KOPT-K1 (cell line): ENCODE measurements at regions not wholly inside any gene's neighbourhood (a gene's known extent, or its start where the extent isn't known, plus 50 kb on each side); places are given as distances from the start of the nearest gene placed in this dataset.
A peak's percentile ranks its signal among the peaks of the same experiment; 100 is the strongest.

Experiments
- H3K27ac ChIP-seq: fragments of 200-600 bp; sonication (generic); 2 replicates; pipeline ENCODE4 v1.5.1; 2016; ENCODE audit warnings: antibody characterized with exemption, mild to moderate bottlenecking, low read depth, low read length; ENCODE audit not compliant: poor library complexity, severe bottlenecking
- H3K36me3 ChIP-seq: fragments of 200-600 bp; sonication (generic); 2 replicates; pipeline ENCODE4 v1.5.1; 2017; ENCODE audit warnings: antibody characterized with exemption, mild to moderate bottlenecking, low read length, moderate library complexity; ENCODE audit not compliant: insufficient read depth
- H3K9me3 ChIP-seq: fragments of 200-600 bp; sonication (generic); 2 replicates; pipeline ENCODE4 v1.5.1; 2017; ENCODE audit warnings: antibody characterized with exemption, low read length, mild to moderate bottlenecking; ENCODE audit not compliant: insufficient read depth, poor library complexity, severe bottlenecking

DNA sequence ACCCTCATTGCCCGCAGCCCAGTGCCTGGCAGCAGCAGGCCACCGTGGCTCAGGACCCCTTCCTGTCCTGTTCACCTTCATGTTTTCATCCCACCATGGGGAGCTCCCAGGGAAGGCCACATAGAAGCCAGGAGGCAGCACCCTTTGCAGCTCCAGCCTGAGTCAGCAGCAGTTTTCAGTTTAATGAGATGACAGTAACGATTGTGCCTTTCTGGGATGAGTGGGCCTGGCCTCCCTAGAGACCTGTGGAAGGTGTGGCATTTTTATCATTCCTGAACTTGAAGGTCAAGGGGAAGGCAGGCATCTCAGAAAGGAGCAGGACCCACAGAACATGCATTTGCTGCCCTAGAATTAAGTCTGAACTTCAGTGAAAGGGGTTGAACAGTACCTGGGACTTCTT, 532.8 kb downstream of the FUT8 start:
- H3K9me3 ChIP-seq = no peaks in the 10 kb centered on the region
- no peaks in the 10 kb centered on the region for H3K36me3 ChIP-seq
- H3K27ac ChIP-seq = no peak overlapping the region

- no peaks in the 10 kb centered on the region for H3K36me3 ChIP-seq
- no peak overlapping the region for H3K27ac ChIP-seq
- no peaks in the 10 kb centered on the region for H3K9me3 ChIP-seq
These were observed 534.0 kb downstream of the FUT8 start for GRCh38 chr14:65946494-65946893.

DNA sequence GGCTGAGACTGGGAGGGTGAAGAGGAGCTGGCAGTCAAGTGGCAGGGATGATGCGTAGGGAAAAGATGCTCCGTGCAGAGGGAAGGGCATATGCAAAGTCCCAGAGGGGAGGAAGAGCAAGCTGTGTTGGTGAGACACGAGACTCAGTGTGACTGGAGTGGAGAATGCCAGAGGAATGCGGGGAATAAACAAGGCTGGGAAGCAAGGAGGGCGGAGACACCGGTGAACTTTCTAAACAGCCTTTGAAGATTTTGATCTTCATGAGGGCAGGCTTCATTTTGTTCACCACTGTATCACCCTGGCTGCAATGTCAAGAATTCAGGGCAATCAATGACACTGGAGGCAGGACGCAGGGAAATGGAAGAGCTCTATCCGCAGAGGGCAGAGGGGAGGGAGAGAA, 535.8 kb downstream of the FUT8 start:
- Histone ChIP-seq H3K9me3 (no peaks in the 10 kb centered on the region), H3K27ac (no peak overlapping the region), H3K36me3 (no peaks in the 10 kb centered on the region)

GRCh38 chr14:65949711-65950516, 536.3 kb upstream of the CCDC196 start:
- no peaks in the 10 kb centered on the region for H3K9me3 ChIP-seq
- no peaks in the 10 kb centered on the region for H3K36me3 ChIP-seq
- H3K27ac ChIP-seq = no peak overlapping the region

DNA sequence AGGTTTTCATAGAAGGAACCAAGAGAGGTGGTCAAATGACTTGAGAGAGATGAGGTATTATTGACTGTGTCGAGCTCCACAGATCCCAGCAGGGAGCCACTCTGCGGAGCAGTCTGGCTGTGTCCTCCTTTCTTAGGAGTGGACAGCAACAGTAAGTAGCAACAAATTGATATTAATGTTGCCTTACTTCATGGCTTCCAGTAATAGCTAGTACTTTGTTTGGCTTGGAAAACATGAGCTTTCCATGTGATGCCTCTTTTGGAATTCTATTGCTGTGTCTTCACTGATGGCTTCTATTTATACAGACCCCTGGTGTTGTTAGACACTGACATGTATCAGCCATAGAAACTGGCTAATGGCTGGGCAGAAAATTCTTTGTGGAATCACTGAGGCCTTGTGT, 531.2 kb upstream of the CCDC196 start:
- Histone ChIP-seq H3K27ac (no peak overlapping the region), H3K36me3 (no peaks in the 10 kb centered on the region), H3K9me3 (no peaks in the 10 kb centered on the region)

- H3K27ac ChIP-seq = no peak overlapping the region
- no peaks in the 10 kb centered on the region for H3K9me3 ChIP-seq
These were observed 528.5 kb upstream of the CCDC196 start for GRCh38 chr14:65957631-65958205.

DNA sequence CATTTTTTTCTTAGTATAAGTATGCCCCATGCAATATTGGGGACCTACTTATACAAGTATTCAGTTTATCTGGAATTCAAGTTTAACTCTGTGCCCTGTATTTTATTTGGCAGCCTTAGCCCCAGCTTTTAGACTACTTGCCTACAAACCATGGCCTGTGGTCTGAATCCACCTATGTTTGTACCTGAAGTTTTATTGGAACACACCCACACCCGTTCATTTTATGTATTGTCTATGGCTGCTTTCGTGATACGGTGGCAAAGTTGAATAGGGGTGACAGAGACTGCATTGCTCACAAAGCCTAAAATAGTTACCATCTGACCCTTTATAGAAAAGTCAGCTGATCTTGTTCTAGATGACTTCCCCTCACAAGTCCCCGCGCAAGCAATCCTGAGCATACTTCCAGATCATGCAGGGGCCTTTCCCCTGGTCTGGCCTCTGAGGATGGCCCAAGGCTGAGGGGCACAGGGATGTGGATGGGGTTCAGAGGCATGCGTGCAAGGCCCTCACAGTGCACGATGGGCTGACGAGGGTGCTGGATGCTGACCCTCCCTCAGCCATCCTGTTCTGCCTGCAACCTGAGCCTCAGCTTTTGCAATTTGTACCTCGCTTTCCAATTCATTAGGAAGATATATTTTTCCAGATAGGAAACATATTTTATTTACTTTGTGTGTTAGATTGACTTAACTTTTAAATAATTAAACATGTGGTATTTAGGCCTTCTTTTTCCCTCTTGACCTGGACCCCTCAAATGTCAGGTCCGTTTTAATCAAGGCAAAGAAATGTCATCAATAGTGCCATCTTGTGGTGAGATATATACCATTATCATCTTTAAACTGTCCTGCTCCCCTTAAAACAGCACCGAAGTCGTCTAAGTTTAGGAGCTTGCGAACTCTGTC, 527.3 kb upstream of the CCDC196 start:
- Histone ChIP-seq H3K27ac (peak overlapping the region; percentile 40), H3K9me3 (no peaks in the 10 kb centered on the region), H3K36me3 (no peaks in the 10 kb centered on the region)

More at GRCh38 chr14:65957631-65958205, 528.5 kb upstream of the CCDC196 start:
- no peaks in the 10 kb centered on the region for H3K36me3 ChIP-seq

DNA sequence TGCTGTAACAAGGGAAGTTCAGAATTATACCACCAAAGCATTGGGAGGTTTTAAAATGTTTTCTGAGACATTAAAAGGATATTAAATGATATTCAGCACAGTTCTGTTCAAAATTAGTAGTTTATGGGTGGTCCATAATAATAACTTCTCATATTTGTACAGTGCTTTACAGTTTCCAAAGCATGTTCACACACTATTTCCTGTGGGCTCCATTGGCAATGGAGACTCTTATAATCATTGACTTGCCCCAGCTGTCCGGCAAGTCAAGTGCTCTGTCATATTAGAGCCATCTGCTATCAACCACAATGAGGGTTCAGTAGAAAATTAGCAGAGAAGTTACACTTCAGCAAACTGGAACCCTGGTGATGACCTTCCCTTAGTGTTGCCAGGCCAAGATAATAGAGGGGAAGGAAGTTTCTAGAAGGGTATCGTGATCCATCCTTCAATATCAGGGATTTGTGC, 526.6 kb upstream of the CCDC196 start:
- H3K9me3 ChIP-seq = no peaks in the 10 kb centered on the region
- H3K27ac ChIP-seq = peak overlapping the region; percentile 40
- no peaks in the 10 kb centered on the region for H3K36me3 ChIP-seq

DNA sequence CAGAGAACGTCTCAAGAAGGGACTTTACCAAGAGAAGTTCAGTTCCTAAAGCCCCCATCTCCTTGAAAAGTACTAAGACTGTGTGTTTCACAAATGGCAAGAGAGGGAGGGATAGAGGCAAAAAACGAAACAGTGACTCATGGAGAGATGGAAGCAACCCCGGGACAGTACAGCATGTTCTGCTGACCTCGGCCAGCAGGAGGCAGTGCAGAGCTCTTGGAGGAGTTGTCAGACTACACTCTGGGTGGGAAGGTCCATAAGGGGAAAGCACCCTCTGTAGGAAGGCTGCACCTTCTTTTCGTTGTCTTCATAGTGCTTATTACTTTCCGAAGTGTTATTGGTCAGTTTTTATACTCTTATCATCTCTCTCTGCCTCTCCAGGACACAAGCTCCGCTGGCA, 525.2 kb upstream of the CCDC196 start:
- H3K36me3 ChIP-seq = no peaks in the 10 kb centered on the region
- peak overlapping the region; percentile 15 for H3K27ac ChIP-seq
- no peaks in the 10 kb centered on the region for H3K9me3 ChIP-seq

GRCh38 chr14:65962952-65963351, 523.2 kb upstream of the CCDC196 start:
- no peaks in the 10 kb centered on the region for H3K9me3 ChIP-seq
- no peak overlapping the region for H3K27ac ChIP-seq
- H3K36me3 ChIP-seq = no peaks in the 10 kb centered on the region

GRCh38 chr14:65964366-65964765, 521.8 kb upstream of the CCDC196 start:
- no peaks in the 10 kb centered on the region for H3K36me3 ChIP-seq

GRCh38 chr14:65966188-65966587, 520.0 kb upstream of the CCDC196 start:
- H3K27ac ChIP-seq = no peak overlapping the region
- H3K36me3 ChIP-seq = no peaks in the 10 kb centered on the region
- no peaks in the 10 kb centered on the region for H3K9me3 ChIP-seq

More at GRCh38 chr14:65964366-65964765, 521.8 kb upstream of the CCDC196 start:
- no peaks in the 10 kb centered on the region for H3K9me3 ChIP-seq
- no peak overlapping the region for H3K27ac ChIP-seq

DNA sequence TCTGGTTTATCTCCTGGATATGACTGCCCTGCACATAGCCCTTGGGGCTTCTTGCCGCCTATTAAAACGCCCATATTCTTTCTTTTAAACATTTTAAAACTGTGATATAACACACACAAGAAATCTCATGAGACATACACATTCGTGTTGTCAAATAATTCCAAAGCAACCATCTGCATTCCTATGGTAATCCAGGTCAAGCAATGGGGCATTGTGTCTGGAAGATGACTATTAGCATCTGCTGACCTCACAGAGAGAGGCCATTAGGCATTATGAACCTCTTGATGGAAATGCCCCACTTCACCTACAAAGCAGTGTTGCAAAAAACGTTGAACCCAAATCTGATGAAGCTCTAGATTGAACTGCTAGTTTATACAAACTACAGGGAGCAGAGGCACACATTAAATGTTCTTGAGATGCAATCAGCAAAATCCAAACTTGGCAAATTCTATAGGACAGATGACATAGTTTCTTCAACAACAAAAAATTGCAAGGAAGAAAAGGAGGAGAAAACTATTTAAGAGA, 513.8 kb upstream of the CCDC196 start:
- Histone ChIP-seq H3K9me3 (no peaks in the 10 kb centered on the region), H3K27ac (no peak overlapping the region), H3K36me3 (no peaks in the 10 kb centered on the region)

DNA sequence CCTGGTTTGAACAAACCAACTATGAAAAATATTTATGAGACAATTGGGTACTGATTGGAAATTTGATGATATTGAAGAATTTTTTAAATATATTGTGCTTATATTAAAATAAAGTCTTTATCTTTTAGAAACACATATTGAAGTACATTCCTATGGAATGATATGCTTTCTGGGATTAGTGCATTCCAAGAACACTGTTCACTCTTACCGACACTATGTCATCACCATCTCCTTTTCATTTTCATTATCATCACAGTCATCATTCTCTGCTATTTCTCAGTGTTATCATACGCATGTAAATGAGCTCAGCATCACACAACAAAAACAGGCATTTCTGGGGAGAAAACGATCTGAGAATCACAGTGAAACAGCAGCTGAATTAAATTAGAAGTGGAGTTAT, 513.3 kb upstream of the CCDC196 start:
- no peaks in the 10 kb centered on the region for H3K9me3 ChIP-seq
- no peak overlapping the region for H3K27ac ChIP-seq
- H3K36me3 ChIP-seq = no peaks in the 10 kb centered on the region

DNA sequence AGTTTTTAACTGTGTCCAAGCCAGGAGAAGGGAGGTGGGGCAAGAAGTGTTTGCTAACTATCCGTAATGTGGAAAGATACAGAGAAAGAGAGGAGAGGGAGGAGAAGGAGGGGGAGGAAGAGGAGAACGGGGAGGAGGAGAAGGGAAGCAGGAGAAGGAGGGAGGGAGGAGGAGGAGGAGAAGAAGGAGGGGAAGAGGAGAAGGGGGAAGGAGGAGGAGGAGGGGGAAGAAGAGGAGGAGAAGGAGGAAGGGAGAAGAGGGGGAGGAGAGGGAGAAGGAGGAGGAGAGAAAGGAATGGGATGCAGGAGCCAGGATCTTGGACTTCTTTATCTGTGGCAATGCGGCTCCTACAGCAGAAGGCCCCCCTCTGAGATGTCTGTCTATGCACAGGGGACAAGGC, 510.3 kb upstream of the CCDC196 start:
- Histone ChIP-seq H3K36me3 (no peaks in the 10 kb centered on the region), H3K27ac (no peak overlapping the region), H3K9me3 (peaks cover 2% of the 10 kb centered on the region)
